ENCODE measurements at regions not wholly inside any gene's neighbourhood (a gene's known extent, or its start where the extent isn't known, plus 50 kb on each side); places are given as distances from the start of the nearest gene placed in this dataset.

DNA sequence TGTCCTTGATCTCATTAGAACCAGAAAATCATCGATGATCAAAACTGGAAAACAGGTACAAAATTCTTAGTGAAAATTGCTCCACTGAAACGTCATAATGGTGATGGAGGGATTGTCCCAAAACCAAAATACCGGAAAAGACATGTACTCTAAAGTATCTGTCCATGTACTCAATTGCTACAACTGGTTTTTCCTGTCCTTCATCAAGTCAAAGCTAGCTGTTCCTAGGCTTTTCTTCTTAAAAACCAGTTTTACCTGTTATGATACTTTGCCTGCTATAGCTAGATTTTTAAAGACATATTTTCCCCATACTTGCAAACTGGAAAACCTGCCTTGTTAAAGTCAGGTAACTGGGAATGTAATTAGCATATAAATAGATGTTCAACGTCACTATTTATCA is 50.5 kb upstream of the LRRC1 start:
- TF ChIP-seq POLR2AphosphoS5 (IDR thresholded peaks at IDR 0.05) (no peak), POLR2A (IDR thresholded peaks at IDR 0.05) (no peak)
- TF ChIP-seq, protein P1, sequence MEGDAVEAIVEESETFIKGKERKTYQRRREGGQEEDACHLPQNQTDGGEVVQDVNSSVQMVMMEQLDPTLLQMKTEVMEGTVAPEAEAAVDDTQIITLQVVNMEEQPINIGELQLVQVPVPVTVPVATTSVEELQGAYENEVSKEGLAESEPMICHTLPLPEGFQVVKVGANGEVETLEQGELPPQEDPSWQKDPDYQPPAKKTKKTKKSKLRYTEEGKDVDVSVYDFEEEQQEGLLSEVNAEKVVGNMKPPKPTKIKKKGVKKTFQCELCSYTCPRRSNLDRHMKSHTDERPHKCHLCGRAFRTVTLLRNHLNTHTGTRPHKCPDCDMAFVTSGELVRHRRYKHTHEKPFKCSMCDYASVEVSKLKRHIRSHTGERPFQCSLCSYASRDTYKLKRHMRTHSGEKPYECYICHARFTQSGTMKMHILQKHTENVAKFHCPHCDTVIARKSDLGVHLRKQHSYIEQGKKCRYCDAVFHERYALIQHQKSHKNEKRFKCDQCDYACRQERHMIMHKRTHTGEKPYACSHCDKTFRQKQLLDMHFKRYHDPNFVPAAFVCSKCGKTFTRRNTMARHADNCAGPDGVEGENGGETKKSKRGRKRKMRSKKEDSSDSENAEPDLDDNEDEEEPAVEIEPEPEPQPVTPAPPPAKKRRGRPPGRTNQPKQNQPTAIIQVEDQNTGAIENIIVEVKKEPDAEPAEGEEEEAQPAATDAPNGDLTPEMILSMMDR (IDR thresholded peaks at IDR 0.05), result no peak
- no peaks in the 10 kb centered on the region for H3K36me3 ChIP-seq
- H3K4me1 ChIP-seq, result no peaks in the 10 kb centered on the region
- no peak overlapping the region for H3K4me3 ChIP-seq
- H3K27ac ChIP-seq, result peak overlapping the region in 1 of 2 donors; percentile 40
- intact Hi-C loops (cut with DNase I; ENCODE audit: low total_unique reads), result no loop called here
- H3K27me3 ChIP-seq, result no peaks in the 10 kb centered on the region
- no peaks in the 10 kb centered on the region for H3K9me3 ChIP-seq
- DNase-seq (ENCODE audit: low spot score in 2 of 2), result no peak

DNA sequence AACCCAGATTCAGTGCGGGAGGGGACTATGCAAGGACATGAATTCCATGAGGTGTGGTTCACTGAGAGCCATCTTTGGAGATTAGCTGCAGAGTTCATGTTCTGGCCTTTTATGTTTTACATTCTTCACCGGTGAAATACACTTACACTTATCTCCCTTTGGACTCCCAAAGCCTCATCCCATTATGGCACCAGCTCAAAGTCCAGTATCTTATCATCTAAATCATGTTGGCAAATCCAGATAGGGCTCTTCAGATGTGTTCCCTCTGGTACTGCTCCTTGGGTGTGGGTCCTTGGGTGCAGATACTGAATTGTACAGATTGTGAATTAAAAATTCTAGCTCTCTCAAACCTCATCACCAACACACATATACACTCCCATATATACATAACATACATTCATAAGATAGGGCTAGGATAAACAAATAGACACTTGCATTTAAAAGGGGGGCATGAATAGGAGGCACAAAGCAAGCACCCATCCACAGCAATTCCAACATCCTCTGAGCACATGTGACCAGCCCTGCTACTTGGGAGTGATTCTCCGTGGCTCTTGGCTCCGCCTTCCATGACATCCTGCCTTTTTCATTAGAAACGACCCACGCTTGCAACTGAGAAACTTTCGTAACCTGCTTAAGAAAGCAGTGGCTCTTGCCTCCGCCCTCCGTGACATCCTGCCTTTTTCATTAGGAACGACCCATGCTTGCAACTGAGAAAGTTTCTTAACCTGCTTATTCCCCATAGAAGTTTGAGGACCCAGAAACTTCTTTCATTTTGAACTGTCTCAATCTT is 53.6 kb upstream of the LRRC1 start:
- DNase-seq (ENCODE audit: low spot score in 2 of 2), result no peak
- H3K36me3 ChIP-seq, result no peaks in the 10 kb centered on the region
- no peaks in the 10 kb centered on the region for H3K4me1 ChIP-seq
- intact Hi-C loops (cut with DNase I; ENCODE audit: low total_unique reads), result no loop called here
- no peaks in the 10 kb centered on the region for H3K9me3 ChIP-seq
- no peaks in the 10 kb centered on the region for H3K27me3 ChIP-seq
- no peak overlapping the region for H3K4me3 ChIP-seq
- TF ChIP-seq, protein P1 (IDR thresholded peaks at IDR 0.05), result no peak
- TF ChIP-seq POLR2AphosphoS5 (IDR thresholded peaks at IDR 0.05), result no peak
- no peak for TF ChIP-seq POLR2A (IDR thresholded peaks at IDR 0.05)
- H3K27ac ChIP-seq, result no peak overlapping the region

DNA sequence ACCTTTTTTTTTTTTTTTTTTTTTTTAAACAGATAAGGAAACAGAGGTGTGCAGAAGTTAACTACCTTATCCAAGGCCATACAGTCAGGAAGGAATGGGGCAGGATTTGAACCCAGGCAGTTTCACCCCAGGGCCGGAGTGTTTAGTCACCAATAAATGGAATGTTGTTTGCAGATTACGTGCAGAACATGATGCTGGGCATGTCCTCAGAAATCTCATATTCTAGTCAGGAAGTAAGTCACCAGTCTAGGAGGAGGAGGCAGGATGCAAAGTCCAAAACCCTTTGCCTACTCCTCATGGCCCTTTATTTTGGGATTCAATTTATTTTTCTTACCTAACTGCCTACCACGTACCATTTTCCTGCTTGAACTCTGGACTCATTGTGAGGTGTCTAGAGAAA is 57.1 kb upstream of the LRRC1 start:
- TF ChIP-seq POLR2AphosphoS5 (IDR thresholded peaks at IDR 0.05) (no peak), POLR2A (IDR thresholded peaks at IDR 0.05) (no peak)
- TF ChIP-seq, protein P1 (IDR thresholded peaks at IDR 0.05), result no peak
- Histone ChIP-seq H3K27ac (no peak overlapping the region), H3K27me3 (no peaks in the 10 kb centered on the region), H3K36me3 (no peaks in the 10 kb centered on the region), H3K4me3 (no peak overlapping the region), H3K9me3 (no peaks in the 10 kb centered on the region), H3K4me1 (no peaks in the 10 kb centered on the region)
- intact Hi-C loops (cut with DNase I; ENCODE audit: low total_unique reads), result no loop called here
- DNase-seq (ENCODE audit: low spot score in 2 of 2), result no peak

DNA sequence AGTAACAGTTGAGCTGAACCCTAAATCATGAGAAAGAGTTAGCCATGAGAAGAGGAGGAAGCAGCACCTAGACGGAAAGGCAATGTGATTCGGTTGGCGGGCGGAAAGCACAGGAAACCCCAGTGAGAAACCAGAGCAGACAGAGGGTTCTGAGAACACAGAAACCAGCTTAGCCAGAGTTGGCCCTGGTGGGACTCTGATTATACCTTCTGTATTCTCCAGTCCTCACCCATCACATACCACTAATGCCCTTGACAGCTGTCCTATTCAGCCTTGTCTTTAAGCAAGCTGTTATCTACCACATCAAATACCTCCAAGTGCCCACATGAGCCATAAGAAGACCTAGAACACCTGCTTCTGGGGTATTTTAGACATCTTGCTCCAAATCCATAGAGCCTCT is 58.9 kb upstream of the LRRC1 start:
- no peak for TF ChIP-seq POLR2AphosphoS5 (IDR thresholded peaks at IDR 0.05)
- TF ChIP-seq, protein P1 (IDR thresholded peaks at IDR 0.05), result no peak
- TF ChIP-seq POLR2A (IDR thresholded peaks at IDR 0.05), result no peak
- H3K36me3 ChIP-seq, result no peaks in the 10 kb centered on the region
- H3K9me3 ChIP-seq, result no peaks in the 10 kb centered on the region
- DNase-seq (ENCODE audit: low spot score in 2 of 2), result no peak
- no peaks in the 10 kb centered on the region for H3K27me3 ChIP-seq
- intact Hi-C loops (cut with DNase I; ENCODE audit: low total_unique reads), result no loop called here
- H3K4me1 ChIP-seq, result no peaks in the 10 kb centered on the region
- no peak overlapping the region for H3K27ac ChIP-seq
- no peak overlapping the region for H3K4me3 ChIP-seq

DNA sequence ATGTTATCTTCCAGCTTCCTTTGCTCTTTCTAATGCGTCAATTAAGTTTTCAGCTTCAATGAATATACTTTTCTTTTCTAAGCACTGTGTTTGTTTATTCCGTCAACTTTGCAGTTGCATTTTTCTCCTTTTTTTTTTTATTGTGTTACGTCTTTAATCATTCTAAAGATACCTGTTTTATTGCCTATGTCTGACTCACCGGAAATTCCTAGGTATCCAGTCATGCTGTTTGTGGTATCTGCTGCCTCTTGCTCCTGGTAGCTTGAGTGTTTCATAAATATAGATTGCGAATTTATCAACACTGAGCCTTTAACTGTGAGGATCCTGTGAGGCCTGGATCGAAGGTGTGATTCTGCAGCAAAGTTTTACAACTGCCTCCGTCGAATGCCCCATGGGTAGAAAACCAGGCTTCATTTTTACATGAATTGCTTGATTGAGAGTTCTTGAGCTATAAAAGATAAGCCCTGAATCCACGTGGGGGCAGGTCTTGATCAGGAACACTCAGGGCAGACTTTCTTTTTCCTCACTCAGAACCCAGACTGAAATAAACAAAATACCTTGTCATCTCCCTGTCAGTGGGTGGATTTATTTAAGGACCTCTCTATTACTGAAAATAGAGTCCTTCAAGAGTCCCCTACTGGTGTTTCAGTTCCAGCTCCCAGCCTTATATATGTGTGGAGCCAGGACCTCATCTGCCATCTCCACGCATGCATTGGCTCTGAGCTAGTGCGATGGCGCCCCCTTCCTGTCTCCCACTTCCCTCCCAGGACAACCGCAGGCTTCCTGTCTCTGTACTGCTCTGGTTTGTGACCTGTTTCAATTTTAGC is 60.1 kb upstream of the LRRC1 start:
- DNase-seq (ENCODE audit: low spot score in 2 of 2), result no peak
- H3K27ac ChIP-seq, result no peak overlapping the region
- no peaks in the 10 kb centered on the region for H3K4me1 ChIP-seq
- no peaks in the 10 kb centered on the region for H3K9me3 ChIP-seq
- TF ChIP-seq POLR2A (IDR thresholded peaks at IDR 0.05), result no peak
- intact Hi-C loops (cut with DNase I; ENCODE audit: low total_unique reads), result no loop called here
- no peak overlapping the region for H3K4me3 ChIP-seq
- H3K27me3 ChIP-seq, result no peaks in the 10 kb centered on the region
- no peaks in the 10 kb centered on the region for H3K36me3 ChIP-seq

All from breast epithelium (tissue), 4 donors.